Activated naive CD8-positive, alpha-beta T cell (primary cell): ENCODE measurements at regions not wholly inside any gene's neighbourhood (a gene's known extent, or its start where the extent isn't known, plus 50 kb on each side); places are given as distances from the start of the nearest gene placed in this dataset.

Experiments
- H3K27ac Mint-ChIP-seq: one replicate; pipeline ENCODE4 v1.8.0; 2021; ENCODE audit warnings: mixed read lengths
- H3K27me3 Mint-ChIP-seq: one replicate; pipeline ENCODE4 v1.8.0; 2021; ENCODE audit warnings: mixed read lengths
- H3K36me3 Mint-ChIP-seq: one replicate; pipeline ENCODE4 v1.8.0; 2021; ENCODE audit warnings: mixed read lengths
- H3K4me1 Mint-ChIP-seq: one replicate; pipeline ENCODE4 v1.8.0; 2021; ENCODE audit warnings: low read depth, mixed read lengths
- H3K4me3 Mint-ChIP-seq: one replicate; pipeline ENCODE4 v1.8.0; 2021; ENCODE audit warnings: mild to moderate bottlenecking, mixed read lengths
- H3K9me3 Mint-ChIP-seq: one replicate; pipeline ENCODE4 v1.8.0; 2021; ENCODE audit warnings: low read depth, mixed read lengths

GRCh38 chr13:46996316-46997030 is 99.6 kb upstream of the HTR2A start:
- Mint-ChIP-seq H3K4me3 (no peak overlapping the region), H3K9me3 (no peaks in the 10 kb centered on the region), H3K4me1 (no peaks in the 10 kb centered on the region), H3K27me3 (no peaks in the 10 kb centered on the region), H3K27ac (no peak overlapping the region), H3K36me3 (no peaks in the 10 kb centered on the region)

GRCh38 chr13:46995874-46996273 is 99.0 kb upstream of the HTR2A start:
- H3K36me3 Mint-ChIP-seq = no peaks in the 10 kb centered on the region
- no peaks in the 10 kb centered on the region for H3K9me3 Mint-ChIP-seq
- H3K4me3 Mint-ChIP-seq = no peak overlapping the region
- no peaks in the 10 kb centered on the region for H3K4me1 Mint-ChIP-seq
- H3K27me3 Mint-ChIP-seq = no peaks in the 10 kb centered on the region
- no peak overlapping the region for H3K27ac Mint-ChIP-seq

GRCh38 chr13:46994492-46994891 is 97.6 kb upstream of the HTR2A start:
- Mint-ChIP-seq H3K4me3 (no peak overlapping the region), H3K36me3 (no peaks in the 10 kb centered on the region), H3K4me1 (no peaks in the 10 kb centered on the region), H3K9me3 (no peaks in the 10 kb centered on the region), H3K27ac (no peak overlapping the region), H3K27me3 (no peaks in the 10 kb centered on the region)

GRCh38 chr13:46992383-46992952 is 95.6 kb upstream of the HTR2A start:
- Mint-ChIP-seq H3K4me1 (no peaks in the 10 kb centered on the region), H3K27ac (no peak overlapping the region), H3K36me3 (no peaks in the 10 kb centered on the region), H3K4me3 (no peak overlapping the region), H3K9me3 (no peaks in the 10 kb centered on the region), H3K27me3 (peaks cover 5% of the 10 kb centered on the region)

- no peak overlapping the region for H3K27ac Mint-ChIP-seq
- H3K4me3 Mint-ChIP-seq = no peak overlapping the region
- H3K9me3 Mint-ChIP-seq = no peaks in the 10 kb centered on the region
- H3K27me3 Mint-ChIP-seq = peaks cover 5% of the 10 kb centered on the region
- H3K36me3 Mint-ChIP-seq = no peaks in the 10 kb centered on the region
- H3K4me1 Mint-ChIP-seq = peaks cover 10% of the 10 kb centered on the region
Measured at GRCh38 chr13:46983881-46984280, 87.0 kb upstream of the HTR2A start.

GRCh38 chr13:46982856-46983582 is 86.2 kb upstream of the HTR2A start:
- Mint-ChIP-seq H3K4me3 (no peak overlapping the region), H3K27me3 (no peaks in the 10 kb centered on the region), H3K27ac (no peak overlapping the region), H3K36me3 (no peaks in the 10 kb centered on the region), H3K9me3 (no peaks in the 10 kb centered on the region), H3K4me1 (peaks cover 10% of the 10 kb centered on the region)

GRCh38 chr13:46975173-46975572 is 78.3 kb upstream of the HTR2A start:
- Mint-ChIP-seq H3K4me3 (no peak overlapping the region), H3K4me1 (no peaks in the 10 kb centered on the region), H3K9me3 (peaks cover 17% of the 10 kb centered on the region), H3K36me3 (peaks cover 6% of the 10 kb centered on the region), H3K27ac (no peak overlapping the region), H3K27me3 (peaks cover 5% of the 10 kb centered on the region)

- H3K4me3 Mint-ChIP-seq = no peak overlapping the region
- no peaks in the 10 kb centered on the region for H3K4me1 Mint-ChIP-seq
Measured at GRCh38 chr13:46968450-46968849, 71.6 kb upstream of the HTR2A start.

GRCh38 chr13:46964789-46965527 is 68.1 kb upstream of the HTR2A start:
- Mint-ChIP-seq H3K4me1 (no peaks in the 10 kb centered on the region), H3K4me3 (no peak overlapping the region), H3K27me3 (peaks cover 2% of the 10 kb centered on the region), H3K36me3 (no peaks in the 10 kb centered on the region), H3K9me3 (no peaks in the 10 kb centered on the region), H3K27ac (no peak overlapping the region)

More at GRCh38 chr13:46968450-46968849, 71.6 kb upstream of the HTR2A start:
- Mint-ChIP-seq H3K27ac (no peak overlapping the region), H3K9me3 (no peaks in the 10 kb centered on the region), H3K27me3 (peaks cover 2% of the 10 kb centered on the region), H3K36me3 (no peaks in the 10 kb centered on the region)

- Mint-ChIP-seq H3K9me3 (no peaks in the 10 kb centered on the region), H3K4me3 (no peak overlapping the region), H3K27me3 (no peaks in the 10 kb centered on the region), H3K4me1 (no peaks in the 10 kb centered on the region), H3K36me3 (no peaks in the 10 kb centered on the region), H3K27ac (no peak overlapping the region)
Measured at GRCh38 chr13:46963904-46964303, 67.1 kb upstream of the HTR2A start.

GRCh38 chr13:46962281-46962941 is 65.6 kb upstream of the HTR2A start:
- H3K4me1 Mint-ChIP-seq = no peaks in the 10 kb centered on the region
- H3K36me3 Mint-ChIP-seq = no peaks in the 10 kb centered on the region
- no peaks in the 10 kb centered on the region for H3K9me3 Mint-ChIP-seq
- no peak overlapping the region for H3K4me3 Mint-ChIP-seq
- no peak overlapping the region for H3K27ac Mint-ChIP-seq
- H3K27me3 Mint-ChIP-seq = peaks cover 3% of the 10 kb centered on the region

GRCh38 chr13:46961719-46962118 is 64.9 kb upstream of the HTR2A start:
- no peak overlapping the region for H3K27ac Mint-ChIP-seq
- no peaks in the 10 kb centered on the region for H3K36me3 Mint-ChIP-seq
- peaks cover 3% of the 10 kb centered on the region for H3K27me3 Mint-ChIP-seq
- no peaks in the 10 kb centered on the region for H3K4me1 Mint-ChIP-seq
- no peak overlapping the region for H3K4me3 Mint-ChIP-seq
- no peaks in the 10 kb centered on the region for H3K9me3 Mint-ChIP-seq

GRCh38 chr13:46953941-46954340 is 57.1 kb upstream of the HTR2A start:
- Mint-ChIP-seq H3K27me3 (peaks cover 3% of the 10 kb centered on the region), H3K36me3 (no peaks in the 10 kb centered on the region), H3K27ac (no peak overlapping the region), H3K4me3 (no peak overlapping the region), H3K4me1 (no peaks in the 10 kb centered on the region), H3K9me3 (no peaks in the 10 kb centered on the region)

GRCh38 chr13:46953331-46953730 is 56.5 kb upstream of the HTR2A start:
- Mint-ChIP-seq H3K36me3 (no peaks in the 10 kb centered on the region), H3K9me3 (no peaks in the 10 kb centered on the region), H3K27ac (no peak overlapping the region), H3K27me3 (peaks cover 1% of the 10 kb centered on the region), H3K4me3 (no peak overlapping the region), H3K4me1 (no peaks in the 10 kb centered on the region)
